ENCODE measurements at regions not wholly inside any gene's neighbourhood (a gene's known extent, or its start where the extent isn't known, plus 50 kb on each side); places are given as distances from the start of the nearest gene placed in this dataset.

GRCh38 chr5:88489364-88489763 lies 220.7 kb upstream of the TMEM161B start:
- Histone ChIP-seq H3K27me3 (ENCODE audit: control insufficient read depth in 1 of 2, insufficient read depth in 2 of 2, low read length in 1 of 2) (no peaks in the 10 kb centered on the region), H3K27ac (ENCODE audit: low read depth in 1 of 2, low read length in 2 of 2) (no peak overlapping the region), H3K9me3 (ENCODE audit: control insufficient read depth, low read length) (no peaks in the 10 kb centered on the region), H3K4me1 (ENCODE audit: control insufficient read depth in 1 of 2, insufficient read depth in 2 of 2, low read length in 2 of 2) (no peaks in the 10 kb centered on the region), H3K4me3 (ENCODE audit: low read length in 2 of 2) (no peak overlapping the region), H3K36me3 (ENCODE audit: control insufficient read depth in 1 of 2, insufficient read depth in 2 of 2, low read length in 1 of 2) (no peaks in the 10 kb centered on the region)
- DNase-seq (no peak), ATAC-seq (ENCODE audit: low FRiP score) (no peak)
- 40 to 45% methylated on average over 6 of the region's 6 CpGs for WGBS, 2 donors
- intact Hi-C loops (cut with DNase I), result no loop called here

GRCh38 chr5:88488561-88488960 lies 219.9 kb upstream of the TMEM161B start:
- H3K27me3 ChIP-seq (ENCODE audit: control insufficient read depth in 1 of 2, insufficient read depth in 2 of 2, low read length in 1 of 2), result peaks cover 0 to 1% of the 10 kb centered on the region in 2 donors
- DNase-seq (no peak), ATAC-seq (ENCODE audit: low FRiP score) (no peak)
- H3K4me3 ChIP-seq (ENCODE audit: low read length in 2 of 2), result no peak overlapping the region
- no peaks in the 10 kb centered on the region for H3K4me1 ChIP-seq (ENCODE audit: control insufficient read depth in 1 of 2, insufficient read depth in 2 of 2, low read length in 2 of 2)
- H3K9me3 ChIP-seq (ENCODE audit: control insufficient read depth, low read length), result no peaks in the 10 kb centered on the region
- intact Hi-C loops (cut with DNase I), result no loop called here
- no peaks in the 10 kb centered on the region for H3K36me3 ChIP-seq (ENCODE audit: control insufficient read depth in 1 of 2, insufficient read depth in 2 of 2, low read length in 1 of 2)
- WGBS, 2 donors, result 36 to 43% methylated on average over 2 of the region's 2 CpGs
- no peak overlapping the region for H3K27ac ChIP-seq (ENCODE audit: low read depth in 1 of 2, low read length in 2 of 2)

GRCh38 chr5:88488130-88488529 lies 219.5 kb upstream of the TMEM161B start:
- Histone ChIP-seq H3K36me3 (ENCODE audit: control insufficient read depth in 1 of 2, insufficient read depth in 2 of 2, low read length in 1 of 2) (no peaks in the 10 kb centered on the region), H3K4me1 (ENCODE audit: control insufficient read depth in 1 of 2, insufficient read depth in 2 of 2, low read length in 2 of 2) (no peaks in the 10 kb centered on the region), H3K4me3 (ENCODE audit: low read length in 2 of 2) (no peak overlapping the region), H3K9me3 (ENCODE audit: control insufficient read depth, low read length) (no peaks in the 10 kb centered on the region), H3K27ac (ENCODE audit: low read depth in 1 of 2, low read length in 2 of 2) (no peak overlapping the region), H3K27me3 (ENCODE audit: control insufficient read depth in 1 of 2, insufficient read depth in 2 of 2, low read length in 1 of 2) (peaks cover 0 to 1% of the 10 kb centered on the region in 2 donors)
- ATAC-seq (ENCODE audit: low FRiP score) (no peak), DNase-seq (no peak)
- WGBS, 2 donors, result 70 to 74% methylated on average over 2 of the region's 2 CpGs
- intact Hi-C loops (cut with DNase I), result no loop called here

- ATAC-seq (ENCODE audit: low FRiP score), result no peak
- no peak overlapping the region for H3K27ac ChIP-seq (ENCODE audit: low read depth in 1 of 2, low read length in 2 of 2)
- intact Hi-C loops (cut with DNase I), result no loop called here
- no peaks in the 10 kb centered on the region for H3K4me1 ChIP-seq (ENCODE audit: control insufficient read depth in 1 of 2, insufficient read depth in 2 of 2, low read length in 2 of 2)
- WGBS, 2 donors, result 88% methylated on average over 4 of the region's 4 CpGs
- no peak for DNase-seq
- no peak overlapping the region for H3K4me3 ChIP-seq (ENCODE audit: low read length in 2 of 2)
- H3K27me3 ChIP-seq (ENCODE audit: control insufficient read depth in 1 of 2, insufficient read depth in 2 of 2, low read length in 1 of 2), result peaks cover 0 to 1% of the 10 kb centered on the region in 2 donors
- no peaks in the 10 kb centered on the region for H3K9me3 ChIP-seq (ENCODE audit: control insufficient read depth, low read length)
- H3K36me3 ChIP-seq (ENCODE audit: control insufficient read depth in 1 of 2, insufficient read depth in 2 of 2, low read length in 1 of 2), result no peaks in the 10 kb centered on the region
These were observed 218.4 kb upstream of the TMEM161B start for GRCh38 chr5:88487066-88487465.

- intact Hi-C loops (cut with DNase I), result no loop called here
- no peak for ATAC-seq (ENCODE audit: low FRiP score)
- no peak overlapping the region for H3K4me3 ChIP-seq (ENCODE audit: low read length in 2 of 2)
- no peaks in the 10 kb centered on the region for H3K9me3 ChIP-seq (ENCODE audit: control insufficient read depth, low read length)
- WGBS, 2 donors, result 51 to 54% methylated on average over 3 of the region's 3 CpGs
- no peak overlapping the region for H3K27ac ChIP-seq (ENCODE audit: low read depth in 1 of 2, low read length in 2 of 2)
- no peaks in the 10 kb centered on the region for H3K36me3 ChIP-seq (ENCODE audit: control insufficient read depth in 1 of 2, insufficient read depth in 2 of 2, low read length in 1 of 2)
- DNase-seq, result no peak
- H3K4me1 ChIP-seq (ENCODE audit: control insufficient read depth in 1 of 2, insufficient read depth in 2 of 2, low read length in 2 of 2), result no peaks in the 10 kb centered on the region
- H3K27me3 ChIP-seq (ENCODE audit: control insufficient read depth in 1 of 2, insufficient read depth in 2 of 2, low read length in 1 of 2), result peaks cover 0 to 1% of the 10 kb centered on the region in 2 donors
These were observed 217.8 kb upstream of the TMEM161B start for GRCh38 chr5:88486431-88486830.

GRCh38 chr5:88485531-88485930 lies 216.9 kb upstream of the TMEM161B start:
- no peaks in the 10 kb centered on the region for H3K9me3 ChIP-seq (ENCODE audit: control insufficient read depth, low read length)
- WGBS, 2 donors, result 68 to 76% methylated on average over 1 of the region's 1 CpG
- DNase-seq, result no peak
- intact Hi-C loops (cut with DNase I), result no loop called here
- H3K36me3 ChIP-seq (ENCODE audit: control insufficient read depth in 1 of 2, insufficient read depth in 2 of 2, low read length in 1 of 2), result no peaks in the 10 kb centered on the region
- no peak overlapping the region for H3K4me3 ChIP-seq (ENCODE audit: low read length in 2 of 2)
- H3K27me3 ChIP-seq (ENCODE audit: control insufficient read depth in 1 of 2, insufficient read depth in 2 of 2, low read length in 1 of 2), result peaks cover 0 to 1% of the 10 kb centered on the region in 2 donors
- H3K27ac ChIP-seq (ENCODE audit: low read depth in 1 of 2, low read length in 2 of 2), result no peak overlapping the region
- no peak for ATAC-seq (ENCODE audit: low FRiP score)
- H3K4me1 ChIP-seq (ENCODE audit: control insufficient read depth in 1 of 2, insufficient read depth in 2 of 2, low read length in 2 of 2), result no peaks in the 10 kb centered on the region

- no peaks in the 10 kb centered on the region for H3K9me3 ChIP-seq (ENCODE audit: control insufficient read depth, low read length)
- DNase-seq (no peak), ATAC-seq (ENCODE audit: low FRiP score) (no peak)
- H3K4me1 ChIP-seq (ENCODE audit: control insufficient read depth in 1 of 2, insufficient read depth in 2 of 2, low read length in 2 of 2), result no peaks in the 10 kb centered on the region
- peaks cover 0 to 2% of the 10 kb centered on the region in 2 donors for H3K27me3 ChIP-seq (ENCODE audit: control insufficient read depth in 1 of 2, insufficient read depth in 2 of 2, low read length in 1 of 2)
- intact Hi-C loops (cut with DNase I), result no loop called here
- H3K4me3 ChIP-seq (ENCODE audit: low read length in 2 of 2), result no peak overlapping the region
- H3K36me3 ChIP-seq (ENCODE audit: control insufficient read depth in 1 of 2, insufficient read depth in 2 of 2, low read length in 1 of 2), result no peaks in the 10 kb centered on the region
- 62 to 68% methylated on average over 10 of the region's 10 CpGs for WGBS, 2 donors
- H3K27ac ChIP-seq (ENCODE audit: low read depth in 1 of 2, low read length in 2 of 2), result no peak overlapping the region
These were observed 215.5 kb upstream of the TMEM161B start for GRCh38 chr5:88483964-88484672.

GRCh38 chr5:88480801-88481499 lies 212.3 kb upstream of the TMEM161B start:
- WGBS, 2 donors, result 15 to 30% methylated on average over 5 of the region's 5 CpGs
- no peak for ATAC-seq (ENCODE audit: low FRiP score)
- DNase-seq, result no peak
- H3K4me3 ChIP-seq (ENCODE audit: low read length in 2 of 2), result no peak overlapping the region
- intact Hi-C loops (cut with DNase I), result no loop called here
- no peak overlapping the region for H3K27ac ChIP-seq (ENCODE audit: low read depth in 1 of 2, low read length in 2 of 2)
- H3K27me3 ChIP-seq (ENCODE audit: control insufficient read depth in 1 of 2, insufficient read depth in 2 of 2, low read length in 1 of 2), result peaks cover 0 to 2% of the 10 kb centered on the region in 2 donors
- no peaks in the 10 kb centered on the region for H3K4me1 ChIP-seq (ENCODE audit: control insufficient read depth in 1 of 2, insufficient read depth in 2 of 2, low read length in 2 of 2)
- no peaks in the 10 kb centered on the region for H3K36me3 ChIP-seq (ENCODE audit: control insufficient read depth in 1 of 2, insufficient read depth in 2 of 2, low read length in 1 of 2)
- H3K9me3 ChIP-seq (ENCODE audit: control insufficient read depth, low read length), result no peaks in the 10 kb centered on the region

GRCh38 chr5:88480245-88480644 lies 211.6 kb upstream of the TMEM161B start:
- intact Hi-C loops (cut with DNase I), result no loop called here
- no peak for ATAC-seq (ENCODE audit: low FRiP score)
- no peak overlapping the region for H3K4me3 ChIP-seq (ENCODE audit: low read length in 2 of 2)
- DNase-seq, result no peak
- no peak overlapping the region for H3K27ac ChIP-seq (ENCODE audit: low read depth in 1 of 2, low read length in 2 of 2)
- no peaks in the 10 kb centered on the region for H3K4me1 ChIP-seq (ENCODE audit: control insufficient read depth in 1 of 2, insufficient read depth in 2 of 2, low read length in 2 of 2)
- WGBS, 2 donors, result 48 to 54% methylated on average over 4 of the region's 4 CpGs
- peaks cover 0 to 2% of the 10 kb centered on the region in 2 donors for H3K27me3 ChIP-seq (ENCODE audit: control insufficient read depth in 1 of 2, insufficient read depth in 2 of 2, low read length in 1 of 2)
- no peaks in the 10 kb centered on the region for H3K36me3 ChIP-seq (ENCODE audit: control insufficient read depth in 1 of 2, insufficient read depth in 2 of 2, low read length in 1 of 2)
- no peaks in the 10 kb centered on the region for H3K9me3 ChIP-seq (ENCODE audit: control insufficient read depth, low read length)

All from aorta (tissue), 5 donors.